Sigmoid colon (tissue), 4 donors: ENCODE measurements at regions not wholly inside any gene's neighbourhood (a gene's known extent, or its start where the extent isn't known, plus 50 kb on each side); places are given as distances from the start of the nearest gene placed in this dataset.

Experiments
- POLR2A ChIP-seq, 2 donors: fragments of 450-650 bp; IDR thresholded peaks; one replicate each; pipeline ENCODE4 v1.6.1; 2016; ENCODE audit warnings: antibody characterized with exemption in 2 of 2, mild to moderate bottlenecking in 2 of 2, moderate library complexity in 2 of 2
- POLR2AphosphoS5 ChIP-seq, 4 donors: sonication (generic); formaldehyde crosslinking; IDR thresholded peaks; one replicate each; pipeline ENCODE4 v1.6.1; 2017; ENCODE audit warnings: antibody characterized with exemption in 4 of 4
- TF ChIP-seq, protein P1 (sequence below), 4 experiments: fragments of 450-650 bp in 3 of 4; fragments of 200-600 bp in 1 of 4; IDR thresholded peaks; one replicate each; pipeline ENCODE4 v1.5.1; 2016 to 2019; ENCODE audit warnings: antibody characterized with exemption in 4 of 4, mild to moderate bottlenecking in 3 of 4, moderate library complexity in 2 of 4

DNA sequence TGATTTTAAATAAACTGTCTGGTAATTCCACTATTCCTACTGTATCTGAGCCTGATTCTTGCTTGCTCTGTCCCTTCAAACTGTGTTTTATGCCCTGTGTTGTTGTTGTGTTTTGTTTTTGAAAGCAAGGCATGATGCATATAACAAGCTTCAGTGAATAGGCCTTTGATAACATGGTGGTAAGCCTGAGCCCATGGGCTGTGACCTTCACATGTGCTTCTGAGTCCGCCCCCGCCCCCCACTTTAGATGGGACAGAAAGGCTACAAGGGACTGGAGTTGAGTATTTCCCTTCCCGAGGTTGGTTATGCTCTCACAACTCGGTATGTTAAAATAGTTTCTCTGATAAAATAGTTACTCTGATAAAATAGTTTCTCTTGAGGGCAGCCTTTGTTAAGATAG, 119.0 kb upstream of the WNT7A start:
- TF ChIP-seq, protein P1, sequence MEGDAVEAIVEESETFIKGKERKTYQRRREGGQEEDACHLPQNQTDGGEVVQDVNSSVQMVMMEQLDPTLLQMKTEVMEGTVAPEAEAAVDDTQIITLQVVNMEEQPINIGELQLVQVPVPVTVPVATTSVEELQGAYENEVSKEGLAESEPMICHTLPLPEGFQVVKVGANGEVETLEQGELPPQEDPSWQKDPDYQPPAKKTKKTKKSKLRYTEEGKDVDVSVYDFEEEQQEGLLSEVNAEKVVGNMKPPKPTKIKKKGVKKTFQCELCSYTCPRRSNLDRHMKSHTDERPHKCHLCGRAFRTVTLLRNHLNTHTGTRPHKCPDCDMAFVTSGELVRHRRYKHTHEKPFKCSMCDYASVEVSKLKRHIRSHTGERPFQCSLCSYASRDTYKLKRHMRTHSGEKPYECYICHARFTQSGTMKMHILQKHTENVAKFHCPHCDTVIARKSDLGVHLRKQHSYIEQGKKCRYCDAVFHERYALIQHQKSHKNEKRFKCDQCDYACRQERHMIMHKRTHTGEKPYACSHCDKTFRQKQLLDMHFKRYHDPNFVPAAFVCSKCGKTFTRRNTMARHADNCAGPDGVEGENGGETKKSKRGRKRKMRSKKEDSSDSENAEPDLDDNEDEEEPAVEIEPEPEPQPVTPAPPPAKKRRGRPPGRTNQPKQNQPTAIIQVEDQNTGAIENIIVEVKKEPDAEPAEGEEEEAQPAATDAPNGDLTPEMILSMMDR (IDR thresholded peaks at IDR 0.05) = no peak
- TF ChIP-seq POLR2AphosphoS5 (IDR thresholded peaks at IDR 0.05) (no peak), POLR2A (IDR thresholded peaks at IDR 0.05) (no peak)
